GM12872 (cell line): ENCODE measurements at regions not wholly inside any gene's neighbourhood (a gene's known extent, or its start where the extent isn't known, plus 50 kb on each side); places are given as distances from the start of the nearest gene placed in this dataset.

Experiments
- CTCF ChIP-seq: IDR thresholded peaks from 3 replicates; pipeline ENCODE4 v1.5.1; 2011; ENCODE audit warnings: low read depth, mild to moderate bottlenecking, low read length, moderate library complexity; ENCODE audit not compliant: insufficient read depth

GRCh38 chr2:3001615-3002560, 375.7 kb downstream of the EIPR1 start:
- TF ChIP-seq CTCF = peak; percentile 21; the same call in 1 of the 3 replicates

- TF ChIP-seq CTCF = no peak
These were observed 376.6 kb downstream of the EIPR1 start for GRCh38 chr2:3000968-3001367.

GRCh38 chr2:3000125-3000524, 377.5 kb downstream of the EIPR1 start:
- no peak for TF ChIP-seq CTCF

- TF ChIP-seq CTCF = no peak
These were observed 378.6 kb downstream of the EIPR1 start for GRCh38 chr2:2998971-2999370.

GRCh38 chr2:2993172-2993692, 384.4 kb downstream of the EIPR1 start:
- no peak for TF ChIP-seq CTCF

GRCh38 chr2:2992634-2993033, 385.0 kb downstream of the EIPR1 start:
- TF ChIP-seq CTCF = no peak

GRCh38 chr2:2985020-2985419, 392.6 kb downstream of the EIPR1 start:
- TF ChIP-seq CTCF = no peak
